Endothelial cell of umbilical vein (primary cell): ENCODE measurements at regions not wholly inside any gene's neighbourhood (a gene's known extent, or its start where the extent isn't known, plus 50 kb on each side); places are given as distances from the start of the nearest gene placed in this dataset.

Experiments
- CTCF ChIP-seq, 2 donors: IDR thresholded peaks; 1 replicate in 1 of 2; 2 replicates in 1 of 2; pipeline ENCODE4 v1.5.1; 2011; ENCODE audit warnings: low read length in 2 of 2, mild to moderate bottlenecking in 2 of 2, moderate library complexity in 2 of 2, control low read depth in 1 of 2, inconsistent platforms in 1 of 2, low read depth in 1 of 2; ENCODE audit not compliant: insufficient read depth in 1 of 2; ENCODE audit errors: extremely low read depth in 1 of 2
- EZH2 ChIP-seq: IDR thresholded peaks from 2 replicates; pipeline ENCODE4 v1.6.1; 2012; ENCODE audit warnings: borderline replicate concordance, low read depth, mild to moderate bottlenecking, moderate library complexity, low read length, inconsistent platforms; ENCODE audit not compliant: severe bottlenecking
- GATA2 ChIP-seq: IDR thresholded peaks from 2 replicates; pipeline ENCODE4 v1.7.0; 2011; ENCODE audit warnings: low read depth, mild to moderate bottlenecking, moderate library complexity, mixed read lengths, low read length; ENCODE audit not compliant: insufficient read length, insufficient read depth
- JUN ChIP-seq: IDR thresholded peaks from 2 replicates; pipeline ENCODE4 v1.6.1; 2011; ENCODE audit warnings: borderline replicate concordance, low read depth; ENCODE audit not compliant: insufficient read length, insufficient read depth
- POLR2A ChIP-seq: IDR thresholded peaks from 2 replicates; pipeline ENCODE4 v1.6.1; 2012; ENCODE audit warnings: low read depth, mild to moderate bottlenecking, control low read depth, low read length
- POLR2AphosphoS5 ChIP-seq: IDR thresholded peaks from 2 replicates; pipeline ENCODE4 v1.6.1; 2012; ENCODE audit warnings: low read depth, mild to moderate bottlenecking, control low read depth, low read length, moderate library complexity; ENCODE audit not compliant: insufficient read depth

DNA sequence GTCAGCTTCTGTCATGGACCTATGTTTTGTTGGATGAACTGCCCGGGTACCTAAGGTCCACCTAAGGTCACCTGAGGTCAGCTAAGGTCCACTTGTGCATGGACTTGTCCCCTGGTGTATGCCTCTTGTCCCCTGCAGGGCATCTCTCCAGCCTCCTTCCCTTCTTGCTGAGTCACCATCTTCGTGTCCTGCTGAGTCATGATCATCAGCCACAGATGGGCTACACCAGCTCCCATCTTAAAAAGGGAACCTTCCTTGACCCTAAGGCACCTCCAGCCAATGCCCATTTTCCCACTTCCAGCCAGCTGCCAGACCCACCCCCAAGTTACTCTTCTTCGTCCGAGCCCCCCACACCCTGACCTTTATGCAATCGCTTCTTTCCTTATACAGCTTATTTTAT is 544.9 kb downstream of the TBC1D22A start:
- TF ChIP-seq EZH2 (no peak), JUN (no peak), CTCF (IDR thresholded peaks at IDR 0.05; ENCODE audit: extremely low read depth in 1 of 2, insufficient read depth in 1 of 2, low read depth in 1 of 2, low read length in 2 of 2) (no peak), POLR2AphosphoS5 (no peak), POLR2A (no peak), GATA2 (no peak)
